UCSD-AML1 (cell line): ENCODE measurements at regions not wholly inside any gene's neighbourhood (a gene's known extent, or its start where the extent isn't known, plus 50 kb on each side); places are given as distances from the start of the nearest gene placed in this dataset.

Source experiments
- DNase-seq: peaks from one replicate; lab custom pipeline; 2025; ENCODE audit not compliant: unreplicated experiment; lab: John Stamatoyannopoulos, UW

DNA sequence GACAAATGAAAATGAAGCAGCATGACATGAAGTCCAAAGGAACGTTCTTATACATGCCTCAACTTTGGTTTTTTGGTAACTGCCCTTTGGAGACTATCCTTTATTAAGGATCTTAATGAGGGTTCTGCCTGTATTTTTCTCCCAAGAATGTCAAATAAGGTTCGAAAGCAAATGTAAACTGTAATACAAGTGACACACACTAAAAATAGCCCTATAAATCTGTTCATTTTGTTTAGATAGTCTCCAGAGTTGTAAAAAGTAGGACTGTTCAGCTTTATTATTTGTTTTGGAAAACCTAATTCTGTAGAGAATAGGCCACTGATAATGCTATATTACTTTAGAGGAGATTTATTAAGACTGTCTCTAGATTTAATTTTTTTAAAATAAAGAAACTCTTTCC is 80.5 kb upstream of the CDIN1 start:
- DNase-seq: no peak

DNA sequence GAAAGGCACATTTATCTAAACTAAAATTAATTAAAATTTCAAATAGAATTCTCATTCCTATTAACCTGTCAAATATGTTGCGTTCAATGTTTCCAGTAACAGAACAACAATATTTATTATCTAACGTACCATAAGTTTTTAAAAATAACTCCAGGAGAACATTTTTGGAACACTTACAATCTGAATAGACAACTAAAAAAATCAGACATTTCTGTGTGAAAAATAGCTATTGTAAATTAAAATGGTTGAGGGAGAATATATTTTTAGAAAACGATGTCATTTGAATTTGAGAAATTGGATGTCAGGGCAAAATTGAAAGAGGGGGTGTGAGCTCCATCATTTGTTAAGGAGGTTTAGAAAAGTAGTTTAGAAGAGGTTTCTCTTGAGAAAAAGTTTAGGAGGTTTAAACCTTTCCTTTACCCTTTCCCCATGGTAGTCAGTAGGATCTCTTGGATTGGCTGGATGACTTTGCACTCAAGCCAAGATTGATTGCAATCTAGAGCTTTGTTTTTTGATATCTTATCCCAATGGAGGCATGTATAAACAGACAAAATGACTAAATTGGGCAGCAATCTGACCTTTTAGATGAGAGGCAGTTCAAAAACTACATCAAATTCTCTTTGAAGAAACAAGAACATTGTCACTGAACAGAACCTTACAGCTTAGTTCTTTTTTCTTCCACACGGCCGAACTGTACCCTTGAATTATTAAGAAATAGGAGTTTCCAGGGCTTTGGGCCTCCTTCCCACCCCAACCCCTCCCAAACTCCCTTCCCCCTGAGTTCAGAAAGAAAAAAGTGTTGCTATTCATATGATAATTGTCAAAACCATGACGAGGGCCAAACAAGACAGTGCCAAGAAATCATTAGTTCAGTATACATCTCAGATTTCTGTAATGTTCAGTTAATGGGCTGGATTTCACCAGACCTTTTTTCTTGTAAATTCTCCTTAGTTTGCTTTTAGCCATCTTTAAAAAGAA is 79.7 kb upstream of the CDIN1 start:
- no peak for DNase-seq

- no peak for DNase-seq
These were observed 78.3 kb upstream of the CDIN1 start for GRCh38 chr15:36501063-36501678.

DNA sequence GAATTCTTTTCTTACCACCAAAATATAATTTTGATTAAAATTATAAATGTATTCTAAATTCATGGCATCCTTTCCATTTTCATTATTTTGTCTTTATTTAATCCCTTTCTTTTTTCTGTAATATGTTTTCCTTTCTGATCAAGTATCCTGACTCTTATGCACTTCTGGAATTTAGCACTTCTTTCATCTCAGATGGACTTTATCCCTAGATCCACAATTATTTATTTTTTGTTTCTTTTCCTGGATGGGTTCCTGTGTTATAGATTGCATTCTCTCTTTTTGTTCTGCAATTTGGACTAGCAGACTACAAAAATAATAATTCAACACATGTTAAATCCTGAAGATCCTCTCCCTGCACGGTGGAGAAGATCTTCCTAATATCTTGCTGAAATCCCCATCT is 76.9 kb upstream of the CDIN1 start:
- no peak for DNase-seq

DNA sequence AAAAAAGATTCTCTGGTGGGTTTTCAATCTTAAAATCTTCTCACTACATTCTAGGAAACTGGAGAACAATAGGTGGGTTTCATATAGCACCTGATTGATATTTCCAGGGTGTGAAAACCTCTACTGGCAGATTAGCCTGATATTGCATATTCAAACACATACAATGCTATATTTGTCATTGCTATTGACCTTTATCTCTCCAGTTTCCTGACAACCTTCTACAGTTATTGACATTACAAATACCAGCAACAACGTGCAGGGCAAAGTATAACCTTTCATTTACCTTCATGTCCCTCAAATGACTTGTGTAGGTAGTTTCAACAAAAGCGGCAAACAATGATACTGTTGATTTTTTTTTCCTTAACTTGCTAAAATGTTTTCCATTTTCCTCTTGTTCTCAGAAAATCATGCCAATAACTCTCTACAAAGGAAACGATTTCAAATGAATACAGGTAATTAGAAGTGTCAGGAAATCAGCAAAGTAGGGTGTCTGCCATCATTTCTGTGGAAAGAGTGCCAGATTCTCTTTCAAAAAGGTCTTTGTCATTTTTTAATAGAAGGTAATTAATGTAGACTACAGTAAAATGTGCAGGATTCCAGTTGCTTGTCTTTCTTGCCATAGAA is 72.6 kb upstream of the CDIN1 start:
- DNase-seq: no peak

DNA sequence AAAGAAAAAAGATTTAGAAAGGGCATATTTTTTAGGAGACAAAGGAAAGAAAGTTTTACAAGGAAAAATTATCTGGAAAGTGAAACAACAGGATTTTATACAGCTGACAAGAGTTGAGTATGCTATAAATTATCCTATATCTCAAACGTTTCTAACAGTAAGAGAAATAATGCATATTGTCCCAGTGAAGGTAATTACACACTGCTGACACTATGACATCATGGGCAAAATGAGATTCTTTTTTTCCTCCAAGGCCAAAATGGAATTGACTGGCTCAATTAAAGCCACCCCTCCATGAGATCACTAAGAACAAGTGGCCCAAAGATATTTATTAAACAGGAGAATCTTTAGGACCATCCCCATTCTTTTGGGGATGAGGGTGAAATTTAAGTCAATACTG is 72.0 kb upstream of the CDIN1 start:
- no peak for DNase-seq

DNA sequence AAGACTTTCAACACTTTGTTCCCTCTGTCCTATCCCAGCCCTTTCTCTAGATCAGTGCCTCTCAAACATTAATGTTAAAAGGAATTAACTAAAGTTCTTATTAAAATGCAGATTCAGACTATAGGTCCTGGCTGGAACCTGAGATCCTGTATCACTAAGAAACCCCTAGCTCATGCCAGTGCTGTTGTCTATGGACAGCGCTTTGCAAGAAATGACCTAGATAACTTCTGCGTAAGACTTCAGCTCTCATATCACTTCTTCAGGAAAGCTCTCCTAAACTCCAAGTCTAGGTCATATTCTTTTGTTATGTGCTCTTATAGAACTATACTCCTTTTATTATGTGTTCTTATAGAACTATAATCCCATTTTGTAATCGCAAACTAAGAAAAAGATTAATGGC is 67.8 kb upstream of the CDIN1 start:
- no peak for DNase-seq

- DNase-seq: no peak
These were observed 61.7 kb upstream of the CDIN1 start for GRCh38 chr15:36517758-36518157.

DNA sequence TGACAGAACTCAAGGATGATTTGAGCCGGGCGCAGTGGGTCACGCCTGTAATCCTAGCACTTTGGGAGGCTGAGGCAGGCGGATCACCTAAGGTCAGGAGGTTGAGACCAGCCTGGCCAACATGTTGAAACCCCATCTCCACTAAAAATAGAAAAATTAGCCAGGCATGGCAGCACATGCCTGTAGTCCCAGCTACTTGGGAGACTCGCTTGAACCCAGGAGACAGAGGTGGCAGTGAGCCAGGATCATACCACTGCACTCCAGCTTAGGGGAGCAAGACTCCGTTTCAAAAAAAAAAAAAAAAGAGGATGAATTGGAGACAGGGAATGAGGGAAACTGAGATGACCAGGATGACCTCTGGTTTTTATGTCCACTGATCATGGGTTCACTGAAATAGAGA is 60.4 kb upstream of the CDIN1 start:
- no peak for DNase-seq

GRCh38 chr15:36525430-36525829 is 54.0 kb upstream of the CDIN1 start:
- DNase-seq: no peak

DNA sequence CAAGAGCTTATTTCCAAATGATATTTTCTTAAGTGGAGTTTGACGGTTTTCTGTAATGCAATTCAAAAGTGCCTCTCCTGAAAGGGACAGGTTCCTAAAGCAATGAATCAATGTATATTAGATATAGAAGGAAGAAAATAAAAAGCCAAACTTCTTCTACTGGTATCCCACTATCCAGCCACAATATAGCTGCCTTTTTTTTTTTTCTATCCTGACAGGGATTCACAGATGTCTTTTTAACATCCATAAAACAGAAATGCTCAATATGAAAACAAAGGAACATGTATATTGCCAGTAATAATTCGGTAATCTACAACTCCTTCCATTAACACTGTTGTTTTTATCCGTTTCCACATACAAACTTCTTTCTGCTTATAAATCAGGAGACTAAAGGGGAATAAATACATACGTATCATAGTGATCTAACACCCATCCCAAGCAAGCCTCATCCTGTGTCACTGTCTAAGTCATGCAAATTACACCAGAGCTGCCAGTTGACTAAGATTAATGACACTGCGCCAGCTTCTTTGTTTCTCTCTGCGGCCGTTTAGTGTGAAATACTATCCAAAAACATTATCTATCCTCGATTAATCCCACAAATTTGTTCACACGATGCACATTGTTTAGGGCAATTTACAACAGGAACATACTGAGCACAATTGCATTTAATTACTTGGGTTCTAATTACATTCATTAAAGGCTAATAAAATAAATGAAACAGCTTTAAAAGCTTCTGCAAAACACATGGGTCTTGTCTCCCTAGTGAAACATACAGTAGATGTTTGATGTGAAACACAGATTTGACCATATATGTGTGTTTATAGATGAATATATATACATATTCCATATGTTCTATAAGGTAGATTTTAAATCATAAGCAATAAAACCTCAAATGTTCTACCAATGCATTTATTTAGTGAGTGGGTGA is 51.9 kb upstream of the CDIN1 start:
- DNase-seq: no peak

DNA sequence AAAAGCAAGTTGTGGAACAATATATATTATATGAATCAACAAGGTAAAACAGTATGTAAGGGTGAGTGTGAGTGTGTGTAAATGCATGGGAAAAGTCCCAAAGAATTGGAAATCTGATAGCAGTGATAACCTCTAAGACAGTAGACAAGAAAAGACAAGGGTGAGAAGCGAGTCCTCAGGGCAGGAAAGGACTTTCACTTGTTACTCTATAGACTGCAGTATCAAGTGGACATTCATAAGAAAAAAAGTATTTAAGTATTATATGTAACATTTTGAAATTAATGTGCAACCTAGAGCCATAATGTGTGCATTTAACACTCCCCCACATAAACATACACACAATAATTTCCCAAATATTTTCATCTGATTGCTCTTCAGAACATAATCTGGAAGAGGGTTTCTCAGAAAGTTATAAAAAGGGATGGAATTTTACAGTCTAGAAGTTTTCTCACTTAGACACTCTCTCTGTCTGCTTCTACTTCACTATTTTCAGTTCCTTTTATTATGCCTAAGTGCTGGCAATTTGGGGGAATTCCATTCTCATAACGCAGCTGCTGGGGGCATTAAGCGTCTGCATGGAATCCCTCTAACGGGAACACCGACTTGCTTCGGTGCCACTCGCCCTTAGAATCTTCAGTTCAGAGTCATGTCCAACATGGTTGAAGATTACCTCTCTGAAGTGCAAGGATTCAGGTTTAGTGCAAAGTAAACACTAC is 50.0 kb upstream of the CDIN1 start:
- no peak for DNase-seq
